Thoracic aorta (tissue), 2 donors: ENCODE measurements at regions not wholly inside any gene's neighbourhood (a gene's known extent, or its start where the extent isn't known, plus 50 kb on each side); places are given as distances from the start of the nearest gene placed in this dataset.

Experiments used
- ATAC-seq: fragments of 150-250 bp; one replicate; pipeline ENCODE4 v1.8.0; 2017; ENCODE audit warnings: low read depth; ENCODE audit not compliant: insufficient number of reproducible peaks, low FRiP score
- DNase-seq: peaks from one replicate; pipeline ENCODE4 v3.0.0-alpha.2; 2020; ENCODE audit warnings: low spot score
- H3K27ac ChIP-seq, 2 donors: fragments of 200-600 bp; sonication (generic); 1 replicate in 1 of 2; 2 replicates in 1 of 2; pipeline ENCODE4 v1.5.1; 2016; ENCODE audit warnings: mild to moderate bottlenecking in 2 of 2, moderate library complexity in 2 of 2
- H3K27me3 ChIP-seq: fragments of 200-600 bp; sonication (generic); replicated peaks from 2 replicates; pipeline ENCODE4 v1.6.0; 2016; ENCODE audit warnings: mild to moderate bottlenecking; ENCODE audit not compliant: insufficient read depth
- H3K36me3 ChIP-seq: fragments of 200-600 bp; sonication (generic); one replicate; pipeline ENCODE4 v1.5.1; 2016
- H3K4me1 ChIP-seq, 2 donors: fragments of 200-600 bp; sonication (generic); 1 replicate in 1 of 2; 2 replicates in 1 of 2; pipeline versions ENCODE4 v1.5.1 to v1.6.0; 2016; ENCODE audit warnings: low read depth in 2 of 2, mild to moderate bottlenecking in 1 of 2; ENCODE audit not compliant: control insufficient read depth in 1 of 2
- H3K4me3 ChIP-seq: fragments of 200-600 bp; sonication (generic); 2 replicates; pipeline ENCODE4 v1.5.1; 2016; ENCODE audit warnings: mild to moderate bottlenecking
- H3K9me3 ChIP-seq: fragments of 200-600 bp; sonication (generic); 2 replicates; pipeline ENCODE4 v1.5.1; 2016
- CTCF ChIP-seq: fragments of 200-600 bp; sonication (generic); IDR thresholded peaks from one replicate; pipeline ENCODE4 v1.5.1; 2019; ENCODE audit warnings: antibody characterized with exemption

GRCh38 chr6:19972221-19972620 lies 135.1 kb downstream of the ID4 start:
- Histone ChIP-seq H3K9me3 (no peaks in the 10 kb centered on the region), H3K4me3 (no peak overlapping the region), H3K27ac (no peak overlapping the region), H3K36me3 (no peaks in the 10 kb centered on the region), H3K4me1 (no peaks in the 10 kb centered on the region), H3K27me3 (no peaks in the 10 kb centered on the region)
- no peak for TF ChIP-seq CTCF
- no peak for ATAC-seq
- no peak for DNase-seq

GRCh38 chr6:19976411-19977129 lies 139.4 kb downstream of the ID4 start:
- ATAC-seq (no peak), DNase-seq (no peak)
- TF ChIP-seq CTCF: no peak
- H3K4me1 ChIP-seq: no peaks in the 10 kb centered on the region
- no peaks in the 10 kb centered on the region for H3K9me3 ChIP-seq
- H3K36me3 ChIP-seq: no peaks in the 10 kb centered on the region
- no peak overlapping the region for H3K27ac ChIP-seq
- H3K27me3 ChIP-seq: no peaks in the 10 kb centered on the region
- no peak overlapping the region for H3K4me3 ChIP-seq

- TF ChIP-seq CTCF: no peak
- Histone ChIP-seq H3K9me3 (no peaks in the 10 kb centered on the region), H3K4me1 (no peaks in the 10 kb centered on the region), H3K27me3 (no peaks in the 10 kb centered on the region), H3K27ac (no peak overlapping the region), H3K36me3 (no peaks in the 10 kb centered on the region), H3K4me3 (no peak overlapping the region)
- DNase-seq (no peak), ATAC-seq (no peak)
Observed at GRCh38 chr6:19979059-19979458, 141.9 kb downstream of the ID4 start.

- DNase-seq: no peak
- no peak for ATAC-seq
- no peaks in the 10 kb centered on the region for H3K9me3 ChIP-seq
- H3K36me3 ChIP-seq: no peaks in the 10 kb centered on the region
- no peak overlapping the region for H3K4me3 ChIP-seq
- no peak for TF ChIP-seq CTCF
- H3K27me3 ChIP-seq: no peaks in the 10 kb centered on the region
- no peak overlapping the region for H3K27ac ChIP-seq
- H3K4me1 ChIP-seq: no peaks in the 10 kb centered on the region
Observed at GRCh38 chr6:19979986-19980385, 142.8 kb downstream of the ID4 start.

- Histone ChIP-seq H3K27ac (no peak overlapping the region), H3K4me3 (no peak overlapping the region), H3K27me3 (no peaks in the 10 kb centered on the region), H3K4me1 (no peaks in the 10 kb centered on the region), H3K36me3 (no peaks in the 10 kb centered on the region), H3K9me3 (no peaks in the 10 kb centered on the region)
- TF ChIP-seq CTCF: no peak
- no peak for ATAC-seq
- DNase-seq: no peak
Observed at GRCh38 chr6:19983374-19983773, 146.2 kb downstream of the ID4 start.
